Skeletal muscle satellite cell (primary cell): ENCODE measurements at regions not wholly inside any gene's neighbourhood (a gene's known extent, or its start where the extent isn't known, plus 50 kb on each side); places are given as distances from the start of the nearest gene placed in this dataset.

ENCODE experiments used
- H3K27me3 ChIP-seq: 2 replicates; pipeline ENCODE4 v1.7.0; 2013; ENCODE audit warnings: low read length; ENCODE audit not compliant: control insufficient read depth, insufficient read depth
- H3K36me3 ChIP-seq: 2 replicates; pipeline ENCODE4 v1.7.0; 2013; ENCODE audit warnings: mild to moderate bottlenecking, control low read depth, low read length; ENCODE audit not compliant: insufficient read depth
- H3K4me1 ChIP-seq: 2 replicates; pipeline ENCODE4 v1.7.0; 2013; ENCODE audit warnings: low read length; ENCODE audit not compliant: control insufficient read depth, insufficient read depth
- H3K4me2 ChIP-seq: 2 replicates; pipeline ENCODE4 v1.7.0; 2013; ENCODE audit warnings: mild to moderate bottlenecking, low read length
- H3K4me3 ChIP-seq: 2 replicates; pipeline ENCODE4 v1.7.0; 2013; ENCODE audit warnings: low read length
- H3K9ac ChIP-seq: 2 replicates; pipeline ENCODE4 v1.7.0; 2013; ENCODE audit warnings: mild to moderate bottlenecking, low read depth, low read length, moderate library complexity
- H3K9me3 ChIP-seq: replicated peaks from 2 replicates; pipeline ENCODE4 v1.7.0; 2013; ENCODE audit warnings: mild to moderate bottlenecking, control low read depth, low read length

DNA sequence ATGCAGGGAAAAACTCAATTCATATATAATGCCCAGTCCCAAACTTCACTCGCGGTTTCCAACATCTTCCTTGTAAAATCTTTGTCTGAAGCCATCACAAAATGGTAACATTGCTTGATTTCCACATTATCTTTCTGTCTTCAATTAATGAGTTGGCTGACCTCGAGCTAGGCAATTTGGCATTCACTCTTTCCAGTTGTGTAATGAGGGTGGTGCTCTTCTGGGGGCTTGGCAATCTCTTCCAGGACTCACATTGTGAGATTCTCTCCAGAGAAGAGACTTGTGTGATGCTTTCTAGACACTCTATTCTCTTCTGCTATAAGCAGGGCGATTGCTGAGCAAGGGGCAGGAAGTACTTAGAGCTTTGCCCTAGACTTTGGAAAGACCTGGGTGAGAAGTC, 179.5 kb downstream of the JCAD start:
- H3K36me3 ChIP-seq = no peaks in the 10 kb centered on the region
- H3K9me3 ChIP-seq = no peaks in the 10 kb centered on the region
- H3K9ac ChIP-seq = no peak overlapping the region
- H3K27me3 ChIP-seq = peaks cover 76% of the 10 kb centered on the region
- H3K4me1 ChIP-seq = no peaks in the 10 kb centered on the region
- H3K4me3 ChIP-seq = no peak overlapping the region
- no peak overlapping the region for H3K4me2 ChIP-seq

DNA sequence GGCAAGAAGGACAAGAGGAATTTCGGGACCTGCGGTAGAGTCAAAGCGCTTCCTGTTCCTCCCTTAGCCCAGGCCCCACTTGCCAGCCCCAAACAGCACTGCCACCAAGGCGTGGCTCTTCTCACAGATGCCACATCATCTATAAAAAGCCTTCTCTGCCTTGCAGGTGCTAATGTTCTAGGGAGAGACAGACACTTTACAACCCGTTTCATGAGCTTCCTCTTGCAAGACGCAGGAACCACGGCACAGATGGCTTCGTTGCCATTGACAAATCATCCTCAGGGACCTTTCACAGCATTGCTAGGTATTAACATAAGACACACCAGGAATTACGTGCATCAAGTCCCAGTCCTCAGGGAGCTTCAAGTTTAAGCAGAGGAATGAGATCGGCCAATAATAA, 180.9 kb downstream of the JCAD start:
- H3K4me2 ChIP-seq = no peak overlapping the region
- no peaks in the 10 kb centered on the region for H3K36me3 ChIP-seq
- peaks cover 81% of the 10 kb centered on the region for H3K27me3 ChIP-seq
- no peak overlapping the region for H3K4me3 ChIP-seq
- H3K9ac ChIP-seq = no peak overlapping the region
- no peaks in the 10 kb centered on the region for H3K9me3 ChIP-seq
- no peaks in the 10 kb centered on the region for H3K4me1 ChIP-seq

DNA sequence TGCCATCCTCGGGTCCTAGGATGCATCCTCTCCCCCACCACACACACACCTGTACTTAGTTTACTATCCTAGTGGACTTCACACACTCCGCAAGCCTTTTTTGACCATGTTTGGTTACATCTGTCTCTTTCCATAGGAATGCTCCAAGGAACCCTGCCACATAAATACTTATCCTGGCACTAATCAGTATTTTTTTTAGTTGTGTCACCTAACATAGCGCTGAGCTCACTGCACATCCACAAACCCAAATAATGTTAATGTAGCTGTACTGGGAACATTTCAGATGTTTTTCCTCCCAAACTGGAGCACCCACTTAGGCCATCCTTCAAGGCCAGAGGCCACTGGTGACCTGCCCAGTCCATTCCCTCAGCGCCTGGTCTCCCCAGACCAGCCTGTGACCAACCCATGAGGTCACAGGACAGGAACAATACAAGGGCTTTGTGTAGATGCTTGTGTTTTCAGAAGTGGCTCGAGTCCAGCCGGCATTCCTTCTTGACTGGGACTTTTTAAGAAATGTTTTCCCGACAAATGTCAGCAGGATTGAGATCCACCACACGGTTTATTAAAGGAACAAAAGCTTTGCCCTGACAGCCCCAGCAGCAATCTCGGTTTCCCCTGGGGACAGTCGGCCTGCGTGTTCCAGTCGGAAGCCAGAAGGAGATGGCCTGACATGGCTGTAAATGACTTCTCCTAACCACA, 181.4 kb downstream of the JCAD start:
- H3K4me2 ChIP-seq = no peak overlapping the region
- H3K4me1 ChIP-seq = no peaks in the 10 kb centered on the region
- no peaks in the 10 kb centered on the region for H3K9me3 ChIP-seq
- H3K9ac ChIP-seq = no peak overlapping the region
- no peaks in the 10 kb centered on the region for H3K36me3 ChIP-seq
- no peak overlapping the region for H3K4me3 ChIP-seq
- peaks cover 84% of the 10 kb centered on the region for H3K27me3 ChIP-seq

DNA sequence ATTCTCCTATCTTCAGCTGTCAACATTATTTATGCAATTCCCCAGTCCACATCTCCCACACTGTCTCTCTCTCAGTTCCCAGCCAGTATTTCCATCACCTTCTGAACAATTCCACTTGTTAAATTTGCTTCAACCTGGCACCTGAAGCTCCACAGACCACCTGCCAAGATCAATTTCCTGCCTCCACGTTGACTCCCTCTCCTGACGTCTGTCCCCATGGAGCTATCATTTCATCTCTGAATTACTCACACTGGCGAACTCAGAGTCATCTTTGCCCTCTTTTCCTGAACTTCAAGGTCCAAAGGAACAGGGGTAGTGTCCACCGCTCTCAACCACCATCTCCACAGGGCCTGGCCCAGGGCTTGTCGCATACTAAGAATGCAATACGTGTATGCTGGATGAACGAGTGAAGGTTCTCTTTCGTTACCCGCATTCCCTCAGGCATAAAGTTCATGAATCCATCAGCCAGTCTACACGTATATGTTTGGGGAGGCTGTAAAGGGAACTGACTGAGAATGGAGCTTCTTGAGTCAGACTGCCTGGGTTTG, 183.3 kb downstream of the JCAD start:
- no peaks in the 10 kb centered on the region for H3K4me1 ChIP-seq
- H3K27me3 ChIP-seq = peaks cover 83% of the 10 kb centered on the region
- H3K9me3 ChIP-seq = no peaks in the 10 kb centered on the region
- H3K9ac ChIP-seq = no peak overlapping the region
- H3K4me2 ChIP-seq = no peak overlapping the region
- H3K36me3 ChIP-seq = no peaks in the 10 kb centered on the region
- H3K4me3 ChIP-seq = no peak overlapping the region

GRCh38 chr10:29874606-29875269, 184.6 kb downstream of the JCAD start:
- Histone ChIP-seq H3K27me3 (peaks cover 69% of the 10 kb centered on the region), H3K4me2 (no peak overlapping the region), H3K4me3 (no peak overlapping the region), H3K36me3 (no peaks in the 10 kb centered on the region), H3K9me3 (no peaks in the 10 kb centered on the region), H3K4me1 (no peaks in the 10 kb centered on the region), H3K9ac (no peak overlapping the region)

DNA sequence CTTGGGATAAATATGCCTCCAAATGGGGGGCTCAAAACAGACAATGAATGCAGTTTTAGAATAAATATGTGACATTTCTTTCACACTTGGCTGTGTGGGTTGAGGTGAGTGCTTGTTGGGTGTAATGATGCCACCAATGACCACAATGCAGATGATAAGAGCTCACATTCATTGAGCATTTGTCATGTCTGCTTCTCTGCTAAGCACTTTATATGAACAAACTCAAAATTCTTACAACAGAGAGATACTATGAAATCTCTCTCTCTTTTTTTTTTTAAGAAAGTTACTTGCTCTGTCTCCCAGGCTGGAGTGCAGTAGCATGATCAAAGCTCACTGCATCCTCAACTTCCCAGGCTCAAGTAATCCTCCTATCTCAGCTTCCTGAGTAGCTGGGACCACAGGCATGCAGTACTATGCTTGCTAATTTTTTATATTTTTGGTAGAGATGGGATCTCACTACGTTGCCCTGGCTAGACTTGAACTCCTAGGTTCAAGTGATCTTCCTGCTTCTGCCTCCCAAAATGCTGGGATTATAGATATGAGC, 185.4 kb downstream of the JCAD start:
- Histone ChIP-seq H3K4me3 (no peak overlapping the region), H3K4me1 (no peaks in the 10 kb centered on the region), H3K4me2 (no peak overlapping the region), H3K9me3 (no peaks in the 10 kb centered on the region), H3K27me3 (peaks cover 64% of the 10 kb centered on the region), H3K36me3 (no peaks in the 10 kb centered on the region), H3K9ac (no peak overlapping the region)

DNA sequence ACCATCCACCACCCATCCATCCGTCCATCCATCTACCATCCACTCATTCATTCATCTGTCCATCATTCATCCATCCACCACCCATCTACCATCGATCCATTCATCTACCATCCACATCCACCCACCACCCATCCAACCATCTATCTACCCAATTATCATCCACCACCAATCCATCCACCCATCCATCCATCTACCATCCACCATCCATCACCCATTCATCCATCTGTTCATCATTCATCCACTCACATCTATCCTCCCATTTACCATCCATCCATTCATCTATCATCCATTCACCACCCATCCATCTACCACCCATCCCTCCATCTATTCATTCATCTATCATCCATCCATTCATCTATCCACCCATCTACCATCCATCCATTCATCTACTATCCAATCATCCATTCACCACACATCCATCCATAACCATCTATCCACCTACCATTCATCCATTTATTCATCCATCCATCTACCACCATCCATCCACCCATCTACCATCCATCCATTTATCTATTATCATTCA, 188.8 kb downstream of the JCAD start:
- H3K36me3 ChIP-seq = no peaks in the 10 kb centered on the region
- H3K27me3 ChIP-seq = peaks cover 55% of the 10 kb centered on the region
- H3K9me3 ChIP-seq = no peaks in the 10 kb centered on the region

DNA sequence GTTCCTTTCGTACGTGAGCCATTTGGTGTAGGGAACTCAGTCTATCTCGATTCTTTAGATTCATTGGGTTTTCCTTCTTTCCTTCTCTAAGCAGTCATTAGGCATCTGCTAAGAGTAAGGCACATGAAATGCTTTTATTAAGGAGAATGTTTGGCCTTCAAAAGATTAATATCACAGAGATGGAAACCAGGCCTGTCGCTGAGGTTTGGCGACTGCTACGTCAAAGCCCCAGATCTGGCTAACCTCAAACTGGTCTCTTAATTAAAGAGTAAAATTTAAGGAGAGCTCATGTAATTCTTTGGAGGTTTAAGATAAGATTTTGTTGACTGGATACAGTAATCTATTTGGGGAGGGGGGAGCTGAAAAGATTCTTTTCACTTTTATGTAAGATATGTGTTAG, 189.8 kb downstream of the JCAD start:
- Histone ChIP-seq H3K4me1 (no peaks in the 10 kb centered on the region), H3K4me2 (no peak overlapping the region), H3K9ac (no peak overlapping the region), H3K27me3 (peaks cover 52% of the 10 kb centered on the region), H3K9me3 (no peaks in the 10 kb centered on the region), H3K4me3 (no peak overlapping the region), H3K36me3 (no peaks in the 10 kb centered on the region)

More for the DNA sequence above, 188.8 kb downstream of the JCAD start:
- no peak overlapping the region for H3K4me3 ChIP-seq
- H3K9ac ChIP-seq = no peak overlapping the region
- no peaks in the 10 kb centered on the region for H3K4me1 ChIP-seq
- no peak overlapping the region for H3K4me2 ChIP-seq

- Histone ChIP-seq H3K4me1 (peaks cover 17% of the 10 kb centered on the region), H3K27me3 (peaks cover 22% of the 10 kb centered on the region), H3K36me3 (no peaks in the 10 kb centered on the region), H3K9ac (no peak overlapping the region), H3K9me3 (no peaks in the 10 kb centered on the region), H3K4me3 (no peak overlapping the region), H3K4me2 (no peak overlapping the region)
Observed at GRCh38 chr10:29866356-29866755, 193.0 kb downstream of the JCAD start.

GRCh38 chr10:29865700-29866355, 193.6 kb downstream of the JCAD start:
- no peak overlapping the region for H3K9ac ChIP-seq
- H3K27me3 ChIP-seq = peaks cover 23% of the 10 kb centered on the region
- no peak overlapping the region for H3K4me2 ChIP-seq
- peaks cover 17% of the 10 kb centered on the region for H3K4me1 ChIP-seq
- no peak overlapping the region for H3K4me3 ChIP-seq
- no peaks in the 10 kb centered on the region for H3K9me3 ChIP-seq
- no peaks in the 10 kb centered on the region for H3K36me3 ChIP-seq

DNA sequence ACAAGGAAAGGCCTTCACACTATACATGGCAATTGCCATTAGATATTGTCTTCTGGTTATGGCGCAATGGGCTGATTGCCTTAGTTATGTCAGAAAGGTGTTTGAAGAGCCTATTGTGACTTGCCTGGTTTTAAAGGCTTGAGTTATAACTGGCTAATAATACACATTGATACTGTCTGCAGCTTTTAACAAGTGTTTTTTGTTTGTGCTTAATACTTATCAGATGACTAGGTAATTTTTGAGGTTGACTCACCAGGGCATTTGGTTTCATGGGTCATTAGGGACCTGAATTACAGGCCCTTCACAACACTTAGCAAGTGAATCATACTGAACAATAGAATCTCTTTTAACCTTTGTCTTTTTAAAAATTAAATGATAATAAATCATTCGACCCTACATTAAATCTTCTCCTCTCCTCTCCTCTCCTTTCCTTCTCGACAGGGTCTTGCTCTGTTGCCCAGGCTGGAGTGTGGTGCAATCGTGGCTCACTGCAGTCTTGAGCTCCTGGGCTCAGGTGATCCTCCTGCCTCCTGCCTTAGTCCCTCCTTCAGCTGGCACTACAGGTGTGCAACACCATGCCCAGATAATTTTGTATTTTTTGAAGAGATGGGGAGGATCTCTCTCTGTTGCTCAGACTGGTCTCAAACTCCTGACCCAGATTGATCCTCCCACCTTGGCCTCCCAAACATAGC, 196.3 kb downstream of the JCAD start:
- peaks cover 28% of the 10 kb centered on the region for H3K27me3 ChIP-seq
- H3K9ac ChIP-seq = no peak overlapping the region
- H3K9me3 ChIP-seq = no peaks in the 10 kb centered on the region
- no peaks in the 10 kb centered on the region for H3K36me3 ChIP-seq
- H3K4me1 ChIP-seq = peaks cover 31% of the 10 kb centered on the region
- H3K4me2 ChIP-seq = peak overlapping the region; percentile 26
- no peak overlapping the region for H3K4me3 ChIP-seq
